ENCODE measurements at regions not wholly inside any gene's neighbourhood (a gene's known extent, or its start where the extent isn't known, plus 50 kb on each side); places are given as distances from the start of the nearest gene placed in this dataset.

- FAIRE-seq, result no peak
- DNase-seq (ENCODE audit: insufficient read length, low spot score), result no peak
Observed at GRCh38 chr2:75288760-75289159, 89.4 kb upstream of the TACR1 start.

GRCh38 chr2:75287624-75288316 is 88.5 kb upstream of the TACR1 start:
- FAIRE-seq (no peak), DNase-seq (ENCODE audit: insufficient read length, low spot score) (no peak)

DNA sequence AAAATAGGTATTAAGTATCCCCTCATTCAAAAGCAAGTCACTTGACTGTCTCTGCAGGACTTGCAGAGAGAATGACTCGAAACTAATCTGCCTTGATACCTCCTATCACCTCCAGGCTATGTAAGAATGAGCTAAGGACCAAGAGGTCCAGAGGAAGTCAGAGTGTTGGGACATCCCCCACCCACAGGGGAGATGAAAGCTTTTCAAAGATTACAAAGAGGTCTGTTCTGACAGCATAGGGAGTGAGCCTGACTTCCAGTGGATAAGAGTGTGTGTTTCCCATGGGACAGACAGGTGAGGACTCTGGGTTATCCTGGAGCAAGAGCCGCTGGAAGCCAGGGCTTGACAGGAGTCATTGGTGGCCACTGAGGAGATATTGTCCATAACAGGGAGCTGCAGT is 85.0 kb upstream of the TACR1 start:
- FAIRE-seq, result no peak

DNA sequence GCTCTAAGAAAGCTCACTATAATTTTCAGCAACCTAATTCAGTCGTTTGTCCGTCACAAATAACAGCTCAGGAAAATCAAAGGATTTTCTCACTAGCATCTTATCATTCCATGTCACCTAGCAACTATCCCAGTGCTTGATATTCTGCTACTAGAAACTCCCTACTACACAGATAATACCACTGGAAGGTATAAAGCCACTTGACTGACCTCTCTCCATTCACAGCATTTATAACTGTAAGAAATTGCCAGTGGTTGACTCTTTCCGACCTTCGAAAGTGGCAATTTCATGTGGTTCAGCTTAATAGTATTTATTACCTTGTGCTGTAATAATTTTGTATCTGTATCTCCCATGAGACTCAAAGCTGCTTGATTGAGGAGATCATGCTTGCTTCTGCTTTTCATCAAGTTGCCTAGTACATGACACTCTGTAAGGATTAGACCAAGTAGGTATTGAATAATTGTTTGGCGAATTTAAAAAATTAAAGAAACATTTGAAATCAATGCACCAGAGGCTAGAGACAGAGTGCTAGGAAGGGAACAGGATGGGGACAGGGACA is 79.6 kb upstream of the TACR1 start:
- FAIRE-seq (peak; percentile 46), DNase-seq (ENCODE audit: insufficient read length, low spot score) (no peak)

More for the DNA sequence above, 85.0 kb upstream of the TACR1 start:
- DNase-seq (ENCODE audit: insufficient read length, low spot score), result no peak

DNA sequence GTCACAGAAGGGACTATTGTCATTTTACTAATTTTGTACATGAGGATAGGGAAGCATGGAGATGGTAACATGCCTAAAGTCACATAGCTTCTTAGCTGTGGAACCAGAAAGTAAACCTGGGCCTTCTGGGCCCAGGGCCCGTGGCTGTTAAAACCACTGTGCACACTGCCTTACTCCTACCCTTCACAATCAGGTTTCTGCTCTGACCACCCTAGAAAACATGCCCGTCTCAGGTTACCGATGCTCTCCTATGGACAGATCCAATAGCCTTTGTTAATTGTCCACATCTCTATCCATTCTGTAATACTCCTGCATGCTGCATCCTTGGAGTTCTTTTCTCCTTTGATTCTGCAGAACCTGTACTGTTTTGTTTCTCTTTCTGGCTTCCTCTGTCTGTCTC is 79.0 kb upstream of the TACR1 start:
- DNase-seq (ENCODE audit: insufficient read length, low spot score) (no peak), FAIRE-seq (no peak)

- FAIRE-seq (no peak), DNase-seq (ENCODE audit: insufficient read length, low spot score) (peak; percentile 14)
Observed at GRCh38 chr2:75277111-75277510, 77.8 kb upstream of the TACR1 start.

DNA sequence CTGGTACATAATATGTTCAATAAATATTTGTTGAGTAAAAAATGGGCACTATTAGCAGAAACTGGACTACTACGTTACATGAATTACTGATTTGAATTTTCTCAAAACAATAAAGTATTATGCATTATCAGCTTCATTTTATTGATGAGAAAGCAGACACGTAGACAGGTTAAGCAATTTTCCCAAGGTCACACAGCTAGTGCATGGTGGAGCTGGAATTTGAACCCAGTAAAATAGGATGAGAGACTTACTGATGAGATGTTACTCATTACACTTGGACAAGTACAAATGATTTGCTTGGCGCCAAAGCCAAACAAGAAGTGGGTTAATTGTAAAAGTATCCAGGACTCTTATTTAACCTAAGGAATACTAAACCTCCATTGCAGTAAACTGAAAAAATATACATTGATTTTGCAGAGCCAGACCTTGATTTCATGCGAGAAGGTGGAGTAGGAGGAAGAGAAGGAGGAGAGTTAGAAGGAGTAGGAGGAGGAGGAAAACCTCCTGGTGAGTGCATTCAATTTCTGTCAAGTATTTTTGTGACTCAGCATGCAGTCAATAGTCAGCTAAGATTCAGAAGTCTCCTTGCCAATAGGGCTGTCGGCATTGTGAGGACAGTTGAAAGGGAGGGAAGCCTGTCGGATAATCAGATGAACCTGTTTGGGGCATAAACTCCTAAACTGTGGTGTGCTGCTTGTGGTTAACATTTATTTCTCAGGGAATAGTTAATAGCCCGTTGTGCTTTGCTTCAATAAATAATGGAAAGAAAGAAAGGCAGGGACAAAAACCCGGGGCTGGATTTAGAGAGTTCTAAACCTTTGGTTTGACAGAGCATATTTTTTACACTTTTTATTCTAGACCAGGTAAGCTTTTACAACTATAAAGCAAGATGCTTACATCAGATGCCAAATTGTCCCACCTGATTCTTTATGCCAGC is 77.0 kb upstream of the TACR1 start:
- DNase-seq (ENCODE audit: insufficient read length, low spot score) (peak; percentile 13), FAIRE-seq (no peak)

DNA sequence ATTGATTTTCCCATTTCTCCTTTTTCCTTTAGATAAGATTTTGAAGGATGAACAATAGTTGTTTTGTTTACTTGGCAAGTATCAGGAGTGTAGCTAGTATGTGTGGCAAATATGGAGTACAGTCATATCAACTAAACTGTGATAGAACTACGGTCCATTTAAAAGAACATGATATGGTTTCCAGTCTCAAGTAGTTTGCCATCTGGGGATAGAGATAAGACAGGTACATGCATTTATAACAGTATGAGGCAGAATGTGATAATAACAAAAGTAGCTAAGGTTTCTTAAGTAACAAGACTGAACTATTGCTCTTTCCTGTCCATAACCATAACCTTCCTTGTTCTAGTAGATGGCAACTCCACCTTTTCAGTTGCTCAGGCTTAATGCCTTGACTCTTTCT is 75.6 kb upstream of the TACR1 start:
- FAIRE-seq, result peak; percentile 75
- no peak for DNase-seq (ENCODE audit: insufficient read length, low spot score)

DNA sequence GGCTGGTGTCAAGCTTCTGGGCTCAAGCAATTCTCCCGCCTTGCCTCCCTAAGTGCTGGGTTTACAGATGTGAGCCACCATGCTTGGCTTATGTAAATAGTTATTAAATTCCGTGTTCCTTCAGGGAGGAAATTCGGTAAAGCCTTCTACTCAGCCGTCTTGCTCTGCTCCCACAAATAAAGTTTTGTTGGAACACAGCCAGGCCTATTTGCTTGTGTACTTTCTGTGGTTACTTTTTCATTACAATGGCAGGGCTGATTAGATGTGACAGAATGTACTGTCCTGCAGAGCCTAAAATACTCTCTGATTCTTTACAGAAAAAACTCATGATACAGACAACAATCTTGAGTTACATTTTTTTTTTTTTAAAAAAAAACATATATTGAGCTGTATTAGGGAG is 68.8 kb upstream of the TACR1 start:
- no peak for FAIRE-seq

GRCh38 chr2:75261923-75262322 is 62.6 kb upstream of the TACR1 start:
- FAIRE-seq, result no peak
- no peak for DNase-seq (ENCODE audit: insufficient read length, low spot score)

More for the DNA sequence above, 68.8 kb upstream of the TACR1 start:
- DNase-seq (ENCODE audit: insufficient read length, low spot score), result no peak

GRCh38 chr2:75260946-75261345 is 61.6 kb upstream of the TACR1 start:
- DNase-seq (ENCODE audit: insufficient read length, low spot score), result no peak
- FAIRE-seq, result no peak

- DNase-seq (ENCODE audit: insufficient read length, low spot score) (no peak), FAIRE-seq (no peak)
Observed at GRCh38 chr2:75258620-75259019, 59.3 kb upstream of the TACR1 start.

DNA sequence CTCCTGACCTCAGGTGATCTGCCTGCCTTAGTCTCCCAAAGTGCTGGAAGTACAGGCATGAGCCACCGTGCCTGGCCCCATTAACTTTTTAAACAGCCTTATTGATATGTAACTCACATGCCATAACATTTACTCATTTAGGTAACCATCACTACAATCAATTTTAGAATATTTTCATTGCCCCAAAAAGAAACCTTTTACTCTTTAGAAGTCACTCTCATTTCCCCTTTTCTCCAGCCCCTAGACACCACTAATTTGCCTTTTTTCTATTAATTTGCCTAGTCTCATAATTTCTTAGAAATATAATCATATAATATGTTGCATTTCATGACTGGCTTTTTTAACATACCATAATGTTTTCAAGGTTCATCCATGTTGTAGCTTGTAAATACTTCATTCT is 57.2 kb upstream of the TACR1 start:
- FAIRE-seq (no peak), DNase-seq (ENCODE audit: insufficient read length, low spot score) (no peak)

DNA sequence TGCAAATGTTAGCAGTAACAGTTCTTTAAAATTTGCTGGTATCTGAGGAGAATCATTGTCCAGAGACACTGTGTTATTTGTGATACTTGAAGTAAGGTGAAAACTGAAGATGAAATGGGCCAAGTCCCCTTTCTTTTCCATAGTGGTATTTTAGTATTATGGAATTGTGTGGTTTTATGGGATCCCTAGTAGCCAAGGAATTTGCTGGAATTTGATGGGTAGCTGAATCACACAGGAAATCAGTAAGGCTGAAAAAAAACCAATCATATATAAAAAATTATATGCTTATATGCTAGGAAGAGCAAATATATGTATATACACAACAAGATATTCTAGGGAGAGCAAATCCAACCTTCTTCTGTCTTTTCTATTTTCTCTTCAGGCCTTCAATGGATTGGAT is 54.2 kb upstream of the TACR1 start:
- no peak for DNase-seq (ENCODE audit: insufficient read length, low spot score)
- FAIRE-seq, result no peak

DNA sequence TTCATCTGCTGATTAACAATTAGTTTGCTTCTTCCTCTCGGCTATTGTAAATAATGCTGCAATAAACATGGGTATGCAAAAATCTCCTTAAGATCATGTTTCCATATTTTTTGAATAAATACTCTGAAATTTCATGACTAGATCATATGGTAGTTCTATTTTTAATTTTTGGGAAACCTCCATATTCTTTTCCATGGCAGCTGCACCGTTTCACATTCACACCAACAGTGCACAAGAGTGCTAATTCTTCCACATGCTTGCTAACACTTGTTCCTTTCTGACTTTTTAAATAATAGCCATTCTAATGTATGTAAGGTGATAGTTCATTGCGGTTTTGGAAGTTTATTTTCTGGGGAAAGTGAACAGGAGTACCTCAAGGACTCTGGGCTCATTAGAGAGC is 52.6 kb upstream of the TACR1 start:
- DNase-seq (ENCODE audit: insufficient read length, low spot score) (no peak), FAIRE-seq (no peak)

Data from HTR-8/SVneo (cell line).